ENCODE measurements at regions not wholly inside any gene's neighbourhood (a gene's known extent, or its start where the extent isn't known, plus 50 kb on each side); places are given as distances from the start of the nearest gene placed in this dataset.
A peak's percentile ranks its signal among the peaks of the same experiment; 100 is the strongest.

- DNase-seq (ENCODE audit: low read depth), result no peak
These were observed 97.8 kb upstream of the SLC44A1 start for GRCh38 chr9:105146677-105147076.

- DNase-seq (ENCODE audit: low read depth), result no peak
These were observed 97.2 kb upstream of the SLC44A1 start for GRCh38 chr9:105147110-105147871.

- peak; percentile 30 for DNase-seq (ENCODE audit: low read depth)
These were observed 96.0 kb upstream of the SLC44A1 start for GRCh38 chr9:105148328-105149006.

DNA sequence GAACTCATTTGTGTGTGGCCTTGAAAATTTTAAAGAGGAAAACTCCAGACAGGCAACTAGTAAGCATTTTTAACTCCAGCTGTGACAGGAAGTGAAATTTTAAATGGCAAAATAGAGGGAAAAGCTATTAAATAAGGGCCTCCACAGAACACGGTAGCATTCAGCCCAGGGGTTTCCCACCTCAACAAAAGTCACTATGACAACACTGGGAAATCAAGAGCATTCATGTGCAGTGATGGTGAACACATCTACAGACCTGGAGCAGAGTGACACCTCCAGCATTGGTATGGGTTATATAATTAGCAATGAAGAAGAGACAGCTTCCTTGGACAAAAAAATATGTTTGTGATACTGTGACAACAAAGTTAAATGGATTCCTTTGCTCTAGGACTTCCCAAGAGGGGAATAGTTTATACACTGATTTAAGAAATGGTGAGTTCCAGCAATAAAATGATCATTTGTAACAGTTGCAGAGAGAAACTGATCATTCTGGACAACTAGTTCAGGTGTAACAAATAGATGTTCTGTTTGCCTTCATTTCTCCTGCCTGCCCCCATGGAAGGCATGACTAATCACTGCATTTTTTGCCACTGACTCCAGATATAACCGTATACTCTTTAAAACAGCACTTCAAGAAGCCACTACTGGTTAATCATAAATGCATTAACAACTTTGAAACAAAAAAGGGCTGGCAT, 93.3 kb upstream of the SLC44A1 start:
- peak; percentile 53 for DNase-seq (ENCODE audit: low read depth)

- DNase-seq (ENCODE audit: low read depth), result no peak
These were observed 92.8 kb upstream of the SLC44A1 start for GRCh38 chr9:105151686-105151995.

DNA sequence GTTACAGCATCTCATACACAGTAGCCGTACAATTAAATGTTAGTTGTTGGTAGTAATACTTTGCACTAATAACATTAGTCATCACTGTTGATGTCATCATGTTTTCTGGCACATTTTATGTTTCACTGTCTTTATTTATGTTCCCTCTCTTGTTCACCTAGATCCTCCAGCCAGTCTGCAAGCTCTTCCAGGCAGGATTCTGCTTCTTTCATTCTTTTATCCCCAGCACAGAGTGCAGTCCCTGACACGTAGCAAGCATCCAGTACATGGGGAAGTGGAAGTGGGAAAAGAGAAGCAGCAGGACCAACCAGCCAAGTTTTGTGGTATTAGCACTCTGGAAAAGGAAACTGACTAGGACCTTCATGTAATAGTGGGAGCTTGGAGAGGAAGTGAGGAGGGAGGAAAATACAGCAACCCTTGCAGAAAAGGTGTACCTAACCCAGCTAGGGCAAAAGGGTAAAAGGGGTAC, 89.7 kb upstream of the SLC44A1 start:
- peak; percentile 37 for DNase-seq (ENCODE audit: low read depth)

GRCh38 chr9:105157171-105157583, 87.3 kb upstream of the SLC44A1 start:
- peak; percentile 72 for DNase-seq (ENCODE audit: low read depth)

DNA sequence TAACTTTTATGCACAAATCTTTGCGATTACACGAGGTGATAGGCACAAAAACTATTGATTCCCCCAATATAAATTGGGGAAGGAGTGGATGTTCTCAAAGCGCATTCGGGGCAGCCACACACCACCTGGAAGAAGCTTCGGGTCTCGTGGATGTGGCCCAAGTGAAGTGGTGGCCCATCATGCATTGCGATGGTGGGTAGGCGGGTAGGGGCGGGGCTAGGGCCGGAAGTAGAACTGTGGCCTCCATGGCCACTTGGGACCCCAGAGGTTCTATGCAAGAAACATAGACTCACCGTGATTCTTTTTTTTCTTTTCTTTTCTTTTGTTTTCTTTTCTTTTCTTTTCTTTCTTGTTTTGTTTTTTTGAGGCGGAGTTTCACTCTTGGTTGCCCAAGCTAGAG, 86.4 kb upstream of the SLC44A1 start:
- no peak for DNase-seq (ENCODE audit: low read depth)

DNA sequence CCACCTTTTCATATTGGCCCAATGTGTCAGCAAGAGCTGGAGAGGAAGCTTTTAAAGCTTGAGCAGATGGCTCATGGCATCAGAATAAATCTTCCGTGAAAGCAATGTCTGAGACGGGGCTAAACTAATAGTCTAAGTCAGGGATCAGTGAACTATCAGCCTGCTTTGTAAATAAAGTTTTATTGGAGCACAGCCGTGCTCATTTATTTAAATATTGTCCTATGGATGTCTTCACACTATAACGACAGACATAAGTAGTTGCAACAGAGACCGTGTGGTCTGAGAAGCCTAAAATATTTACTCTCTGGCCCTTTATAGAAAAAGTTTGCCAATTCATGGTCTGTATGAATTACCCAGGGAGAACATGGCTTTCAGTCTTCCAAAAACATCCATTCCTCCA, 85.6 kb upstream of the SLC44A1 start:
- DNase-seq (ENCODE audit: low read depth), result no peak

DNA sequence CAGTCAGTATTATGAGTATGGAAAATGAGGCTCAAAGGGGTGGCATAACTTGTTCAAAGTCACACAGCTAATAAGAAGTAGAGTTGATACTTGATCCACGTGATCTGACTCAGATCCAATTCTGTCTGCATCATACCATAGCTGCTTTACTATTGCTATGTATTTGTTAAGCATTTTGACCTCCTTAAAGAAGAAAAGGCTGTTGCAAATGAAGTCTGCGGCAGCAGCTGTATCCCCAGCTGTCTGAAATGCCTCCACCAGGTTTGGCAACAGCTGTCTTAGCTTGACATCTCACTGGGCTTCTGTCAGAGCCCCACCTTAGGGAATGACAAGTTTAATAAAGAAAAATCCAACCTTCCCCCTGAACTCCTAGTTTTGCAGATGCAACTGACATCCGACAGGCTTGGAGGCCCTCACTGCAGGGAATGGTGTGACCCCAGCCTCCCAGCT, 75.6 kb upstream of the SLC44A1 start:
- DNase-seq (ENCODE audit: low read depth), result peak; percentile 89

DNA sequence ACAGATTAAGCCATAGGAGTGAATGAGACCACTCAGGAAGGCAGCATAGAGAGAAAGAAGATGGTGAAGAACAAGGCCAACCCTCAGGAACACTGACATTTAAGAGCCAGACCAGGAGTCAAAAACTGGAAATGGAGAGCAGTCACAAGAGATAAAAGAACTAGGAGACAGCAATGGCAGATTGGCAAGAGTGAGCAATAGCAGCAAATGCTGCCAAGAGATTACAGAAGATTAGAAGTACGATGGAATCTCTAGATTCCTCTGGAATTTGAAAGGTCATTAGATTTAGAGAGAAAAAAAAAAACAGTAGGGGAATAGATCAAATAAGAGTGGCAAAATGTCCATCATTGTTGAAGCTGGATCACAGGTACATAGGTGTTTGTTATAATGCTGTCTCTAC, 73.4 kb upstream of the SLC44A1 start:
- no peak for DNase-seq (ENCODE audit: low read depth)

DNA sequence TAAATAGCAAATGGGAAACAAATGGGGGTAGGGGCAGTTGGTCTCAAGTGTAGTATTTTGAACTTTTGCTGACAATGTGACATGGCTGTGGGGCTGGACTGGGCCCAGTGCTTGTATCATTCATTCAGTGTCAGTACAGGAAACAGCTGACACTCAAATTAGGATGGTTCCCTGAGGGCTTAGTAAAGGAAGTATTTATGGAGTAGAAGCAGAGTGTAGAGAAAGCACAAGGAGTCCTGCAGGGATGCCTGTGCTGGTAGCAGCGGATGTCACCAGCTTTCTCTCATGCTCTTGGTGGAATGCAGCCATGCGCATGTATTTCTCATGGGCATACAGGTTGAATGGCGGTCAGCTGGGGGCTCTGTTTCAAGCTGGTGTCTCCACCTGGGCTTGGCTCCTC, 72.9 kb upstream of the SLC44A1 start:
- DNase-seq (ENCODE audit: low read depth), result no peak

DNA sequence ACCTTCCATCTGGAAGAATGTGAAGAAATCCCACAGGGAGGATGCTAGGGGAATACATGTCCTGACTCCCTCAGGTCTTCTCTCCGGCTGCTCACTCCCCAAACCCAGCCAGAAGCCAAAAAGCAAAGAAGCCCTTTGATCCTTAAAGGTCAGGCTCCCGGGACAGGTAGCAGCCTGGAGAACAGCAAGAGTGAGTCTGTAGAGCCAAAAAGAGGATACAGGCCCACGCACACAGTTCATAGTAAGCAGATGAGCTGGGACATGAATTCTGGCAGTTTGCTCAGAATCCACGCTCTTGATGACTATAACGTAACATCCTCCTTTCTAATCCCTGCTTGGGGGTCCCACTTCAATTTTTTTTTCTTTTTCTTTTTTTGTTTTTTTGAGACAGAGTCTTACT, 72.0 kb upstream of the SLC44A1 start:
- DNase-seq (ENCODE audit: low read depth), result no peak

GRCh38 chr9:105173306-105173705, 71.1 kb upstream of the SLC44A1 start:
- no peak for DNase-seq (ENCODE audit: low read depth)

GRCh38 chr9:105173826-105174225, 70.6 kb upstream of the SLC44A1 start:
- no peak for DNase-seq (ENCODE audit: low read depth)

DNA sequence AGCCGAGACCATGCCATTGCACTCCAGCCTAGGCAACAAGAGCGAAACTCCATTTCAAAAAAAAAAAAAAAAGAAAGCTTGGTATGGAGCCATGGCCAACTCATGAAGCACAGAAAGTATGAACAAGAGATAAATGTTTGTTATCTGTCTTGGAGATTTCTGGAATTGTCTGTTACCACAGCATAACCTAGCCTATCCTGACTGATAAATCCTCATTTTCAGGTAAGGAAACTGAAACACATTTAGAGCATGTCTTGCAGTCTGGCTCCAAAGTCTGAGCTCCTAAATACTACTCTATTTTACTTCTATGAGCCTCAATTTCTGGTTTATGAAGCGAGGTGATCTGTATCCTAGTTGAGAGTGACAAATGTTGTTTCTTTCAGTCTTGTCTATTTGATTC, 68.3 kb upstream of the SLC44A1 start:
- no peak for DNase-seq (ENCODE audit: low read depth)

DNA sequence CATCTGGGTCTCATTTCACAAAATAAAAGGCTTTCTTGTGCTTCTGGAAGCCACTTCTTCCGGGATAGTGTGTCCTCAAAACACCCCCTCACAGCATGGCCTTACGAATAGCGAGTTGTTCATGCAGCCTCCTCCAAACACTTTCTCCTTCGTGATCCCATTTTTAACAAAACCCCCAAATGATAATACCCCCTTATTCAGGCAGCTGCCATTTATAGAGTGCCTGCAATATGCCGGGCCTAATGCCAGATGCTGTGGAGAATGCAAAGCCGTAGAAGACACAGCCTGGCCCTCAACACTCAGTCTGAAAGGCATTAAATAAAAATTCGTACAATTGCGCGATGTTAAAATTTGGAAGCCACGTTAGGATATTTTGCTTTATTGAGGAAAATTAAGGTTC, 66.4 kb upstream of the SLC44A1 start:
- DNase-seq (ENCODE audit: low read depth), result no peak

- DNase-seq (ENCODE audit: low read depth), result peak; percentile 85
These were observed 56.7 kb upstream of the SLC44A1 start for GRCh38 chr9:105187781-105188180.

- no peak for DNase-seq (ENCODE audit: low read depth)
These were observed 55.7 kb upstream of the SLC44A1 start for GRCh38 chr9:105188746-105189145.

GRCh38 chr9:105191508-105192121, 52.8 kb upstream of the SLC44A1 start:
- DNase-seq (ENCODE audit: low read depth), result no peak

- no peak for DNase-seq (ENCODE audit: low read depth)
These were observed 50.9 kb upstream of the SLC44A1 start for GRCh38 chr9:105193560-105193959.

DNA sequence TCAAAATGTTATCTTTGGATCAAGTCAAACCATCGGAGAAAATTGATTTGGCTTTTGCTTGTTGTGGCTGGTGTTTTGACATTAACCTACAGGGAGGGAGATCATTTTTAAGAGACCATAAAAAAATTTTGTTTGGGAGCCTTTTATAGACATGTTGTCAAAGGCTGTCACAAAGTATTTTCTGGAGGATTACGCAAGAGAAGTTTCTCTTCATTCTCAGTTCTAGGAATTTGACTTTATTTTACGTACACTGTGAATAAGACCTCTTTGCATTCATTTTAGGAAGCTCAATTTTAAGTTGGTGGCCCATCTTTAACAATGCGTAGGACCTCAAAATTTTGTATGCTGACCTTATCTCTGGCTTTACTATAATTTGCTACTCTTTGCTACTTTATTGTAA, 50.2 kb upstream of the SLC44A1 start:
- DNase-seq (ENCODE audit: low read depth), result no peak

All from LHCN-M2 (cell line).